ENCODE measurements at regions not wholly inside any gene's neighbourhood (a gene's known extent, or its start where the extent isn't known, plus 50 kb on each side); places are given as distances from the start of the nearest gene placed in this dataset.

DNA sequence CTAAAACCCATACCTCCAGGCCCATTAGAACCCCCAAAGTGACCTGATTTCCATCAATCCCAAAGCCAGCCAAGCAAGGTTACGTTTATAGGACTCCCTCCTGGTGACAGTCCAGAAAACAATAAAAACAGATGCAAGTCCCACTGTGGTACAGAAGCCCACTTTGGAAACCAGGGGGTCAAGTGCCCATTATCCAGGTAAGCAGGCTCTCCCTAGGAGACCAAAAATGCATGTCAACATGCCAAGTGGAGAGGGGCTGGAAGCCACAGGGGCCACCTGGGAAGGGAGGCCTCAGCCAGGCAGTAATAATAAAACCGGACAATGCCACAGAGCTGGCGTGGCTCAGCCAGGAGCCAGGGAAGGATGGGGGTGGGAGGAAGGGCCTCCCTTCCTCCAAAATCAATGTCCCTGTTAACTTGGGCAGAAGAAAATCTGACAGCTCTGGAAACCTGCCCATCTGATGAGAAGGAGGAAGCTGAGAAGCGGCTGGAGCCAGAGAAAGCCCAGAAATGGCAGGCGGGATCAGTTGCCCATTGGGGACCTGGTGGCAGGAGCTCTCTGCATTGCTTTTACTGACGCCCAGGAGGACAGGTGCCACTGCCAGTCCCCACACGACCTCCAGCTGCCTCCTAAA is 160.4 kb downstream of the ZIC5 start:
- TF ChIP-seq, protein P1, sequence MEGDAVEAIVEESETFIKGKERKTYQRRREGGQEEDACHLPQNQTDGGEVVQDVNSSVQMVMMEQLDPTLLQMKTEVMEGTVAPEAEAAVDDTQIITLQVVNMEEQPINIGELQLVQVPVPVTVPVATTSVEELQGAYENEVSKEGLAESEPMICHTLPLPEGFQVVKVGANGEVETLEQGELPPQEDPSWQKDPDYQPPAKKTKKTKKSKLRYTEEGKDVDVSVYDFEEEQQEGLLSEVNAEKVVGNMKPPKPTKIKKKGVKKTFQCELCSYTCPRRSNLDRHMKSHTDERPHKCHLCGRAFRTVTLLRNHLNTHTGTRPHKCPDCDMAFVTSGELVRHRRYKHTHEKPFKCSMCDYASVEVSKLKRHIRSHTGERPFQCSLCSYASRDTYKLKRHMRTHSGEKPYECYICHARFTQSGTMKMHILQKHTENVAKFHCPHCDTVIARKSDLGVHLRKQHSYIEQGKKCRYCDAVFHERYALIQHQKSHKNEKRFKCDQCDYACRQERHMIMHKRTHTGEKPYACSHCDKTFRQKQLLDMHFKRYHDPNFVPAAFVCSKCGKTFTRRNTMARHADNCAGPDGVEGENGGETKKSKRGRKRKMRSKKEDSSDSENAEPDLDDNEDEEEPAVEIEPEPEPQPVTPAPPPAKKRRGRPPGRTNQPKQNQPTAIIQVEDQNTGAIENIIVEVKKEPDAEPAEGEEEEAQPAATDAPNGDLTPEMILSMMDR (IDR thresholded peaks at IDR 0.05; ENCODE audit: low read depth, low read length), result no peak
- no peak overlapping the region for H3K4me3 ChIP-seq (ENCODE audit: low read depth, low read length)

DNA sequence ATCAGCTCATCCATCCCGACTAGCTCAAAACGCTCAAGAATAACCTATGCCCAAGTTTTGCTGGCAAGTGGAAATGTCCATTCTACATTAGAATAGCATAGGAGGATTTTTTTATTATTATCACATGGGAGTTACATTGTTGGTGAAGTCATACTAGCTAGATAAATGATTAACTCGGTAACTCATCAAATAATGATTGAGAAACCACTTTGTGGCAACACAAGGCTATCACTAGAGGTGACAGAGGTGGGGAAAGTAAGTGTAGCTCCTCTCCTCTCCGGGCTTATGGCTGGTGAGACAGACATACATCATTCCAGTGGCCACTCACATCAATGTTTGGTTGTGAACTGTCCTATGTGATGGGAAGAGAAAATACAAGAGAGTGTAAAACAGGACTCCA is 161.6 kb downstream of the ZIC5 start:
- H3K4me3 ChIP-seq (ENCODE audit: low read depth, low read length), result no peak overlapping the region
- TF ChIP-seq, protein P1 (IDR thresholded peaks at IDR 0.05; ENCODE audit: low read depth, low read length), result no peak

DNA sequence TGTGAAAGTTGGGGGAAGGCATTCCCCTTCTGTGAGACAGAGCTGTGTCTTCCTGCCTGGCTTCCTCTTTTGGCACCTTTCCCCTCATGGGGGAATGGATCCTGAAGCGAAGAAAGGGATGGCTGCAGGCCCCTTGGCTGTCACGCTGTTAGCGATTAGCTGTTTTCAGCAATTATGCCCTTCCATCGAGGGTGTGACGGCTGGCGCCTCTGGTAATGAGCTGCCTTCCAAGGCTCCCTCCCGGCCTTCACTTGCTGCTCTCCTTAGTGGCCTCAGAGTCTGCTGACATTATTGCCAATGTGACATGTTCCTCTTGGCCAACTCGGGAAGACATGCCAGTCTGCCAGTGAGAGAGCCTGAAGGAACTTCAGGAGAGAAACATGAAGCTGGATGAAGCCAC is 162.1 kb downstream of the ZIC5 start:
- TF ChIP-seq, protein P1 (IDR thresholded peaks at IDR 0.05; ENCODE audit: low read depth, low read length), result no peak
- H3K4me3 ChIP-seq (ENCODE audit: low read depth, low read length), result no peak overlapping the region

- no peak overlapping the region for H3K4me3 ChIP-seq (ENCODE audit: low read depth, low read length)
- TF ChIP-seq, protein P1 (IDR thresholded peaks at IDR 0.05; ENCODE audit: low read depth, low read length), result no peak
These were observed 162.8 kb downstream of the ZIC5 start for GRCh38 chr13:99808786-99809185.

DNA sequence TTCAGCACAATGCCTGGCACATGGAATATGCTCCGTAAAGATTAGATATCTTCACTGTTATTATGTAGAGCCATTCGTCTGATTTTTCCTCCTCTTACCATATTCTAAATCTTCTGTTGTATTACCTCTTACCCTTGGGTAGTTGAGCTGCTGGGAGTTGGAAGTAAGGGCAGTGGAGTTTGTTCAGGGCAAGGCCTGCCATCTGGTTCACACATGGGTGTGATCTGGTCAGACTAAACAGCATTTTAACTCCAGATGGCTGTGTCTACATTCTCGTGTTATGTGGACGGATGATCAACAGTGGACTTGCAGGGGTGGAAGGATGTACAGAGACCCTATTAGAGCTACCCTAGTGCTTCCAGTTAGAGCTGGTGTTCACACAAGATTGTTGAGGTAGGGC is 164.9 kb downstream of the ZIC5 start:
- H3K4me3 ChIP-seq (ENCODE audit: low read depth, low read length), result no peak overlapping the region
- TF ChIP-seq, protein P1 (IDR thresholded peaks at IDR 0.05; ENCODE audit: low read depth, low read length), result no peak

GRCh38 chr13:99805361-99805760 is 166.2 kb downstream of the ZIC5 start:
- H3K4me3 ChIP-seq (ENCODE audit: low read depth, low read length), result no peak overlapping the region
- TF ChIP-seq, protein P1 (IDR thresholded peaks at IDR 0.05; ENCODE audit: low read depth, low read length), result no peak

DNA sequence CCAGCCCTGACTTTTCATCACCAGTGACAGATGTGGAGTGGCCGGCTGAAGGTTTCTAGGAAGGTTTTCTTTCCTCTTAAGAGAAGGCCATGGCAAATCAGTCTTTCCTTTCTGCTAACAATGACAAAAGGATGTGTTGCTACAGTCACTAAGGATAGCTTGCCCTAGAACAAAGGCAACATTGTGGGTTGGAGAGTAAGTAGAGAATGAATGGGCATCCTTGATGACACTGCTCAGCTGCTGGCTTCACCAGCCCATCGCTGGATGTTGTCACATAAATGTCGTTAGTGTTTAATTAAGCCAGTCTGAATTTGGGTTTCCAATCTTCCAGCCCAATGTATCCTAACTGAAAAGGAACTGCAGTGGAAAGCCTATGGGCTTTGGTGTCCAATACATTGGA is 168.4 kb downstream of the ZIC5 start:
- TF ChIP-seq, protein P1 (IDR thresholded peaks at IDR 0.05; ENCODE audit: low read depth, low read length), result no peak

More for the DNA sequence above, 168.4 kb downstream of the ZIC5 start:
- no peak overlapping the region for H3K4me3 ChIP-seq (ENCODE audit: low read depth, low read length)

Measured in WI38 (cell line).